ENCODE measurements at regions not wholly inside any gene's neighbourhood (a gene's known extent, or its start where the extent isn't known, plus 50 kb on each side); places are given as distances from the start of the nearest gene placed in this dataset.

DNA sequence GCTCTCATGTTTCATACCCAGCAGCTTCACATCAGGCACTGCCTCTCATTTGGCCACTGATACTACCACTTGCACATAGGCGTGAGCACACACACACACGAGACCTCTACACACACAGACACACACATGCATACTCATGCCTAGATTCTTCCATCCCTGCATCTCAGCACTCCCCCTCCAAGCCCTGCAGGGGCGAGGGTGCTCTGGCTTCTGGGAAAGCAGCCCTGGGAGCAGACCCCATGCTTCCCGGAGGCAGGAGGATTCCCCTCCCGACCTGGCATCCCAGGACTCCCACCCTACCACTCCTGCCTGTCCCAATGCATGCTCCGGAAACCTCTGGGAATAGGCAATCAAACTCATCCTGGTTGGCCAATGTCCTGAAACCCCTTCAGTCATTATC lies 89.1 kb upstream of the SMNDC1 start:
- H3K4me1 Mint-ChIP-seq (ENCODE audit: unreplicated experiment), result peaks cover 52% of the 10 kb centered on the region
- peak overlapping the region; percentile 39 for H3K27ac Mint-ChIP-seq (ENCODE audit: unreplicated experiment)
- H3K9me3 Mint-ChIP-seq (ENCODE audit: unreplicated experiment), result no peaks in the 10 kb centered on the region
- peak overlapping the region; percentile 61 for H3K4me3 Mint-ChIP-seq (ENCODE audit: unreplicated experiment)
- DNase-seq (ENCODE audit: low spot score), result no peak
- TF ChIP-seq, protein P1, sequence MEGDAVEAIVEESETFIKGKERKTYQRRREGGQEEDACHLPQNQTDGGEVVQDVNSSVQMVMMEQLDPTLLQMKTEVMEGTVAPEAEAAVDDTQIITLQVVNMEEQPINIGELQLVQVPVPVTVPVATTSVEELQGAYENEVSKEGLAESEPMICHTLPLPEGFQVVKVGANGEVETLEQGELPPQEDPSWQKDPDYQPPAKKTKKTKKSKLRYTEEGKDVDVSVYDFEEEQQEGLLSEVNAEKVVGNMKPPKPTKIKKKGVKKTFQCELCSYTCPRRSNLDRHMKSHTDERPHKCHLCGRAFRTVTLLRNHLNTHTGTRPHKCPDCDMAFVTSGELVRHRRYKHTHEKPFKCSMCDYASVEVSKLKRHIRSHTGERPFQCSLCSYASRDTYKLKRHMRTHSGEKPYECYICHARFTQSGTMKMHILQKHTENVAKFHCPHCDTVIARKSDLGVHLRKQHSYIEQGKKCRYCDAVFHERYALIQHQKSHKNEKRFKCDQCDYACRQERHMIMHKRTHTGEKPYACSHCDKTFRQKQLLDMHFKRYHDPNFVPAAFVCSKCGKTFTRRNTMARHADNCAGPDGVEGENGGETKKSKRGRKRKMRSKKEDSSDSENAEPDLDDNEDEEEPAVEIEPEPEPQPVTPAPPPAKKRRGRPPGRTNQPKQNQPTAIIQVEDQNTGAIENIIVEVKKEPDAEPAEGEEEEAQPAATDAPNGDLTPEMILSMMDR (IDR thresholded peaks at IDR 0.05; ENCODE audit: unreplicated experiment), result no peak
- H3K36me3 Mint-ChIP-seq (ENCODE audit: low read depth, unreplicated experiment), result peaks cover 5% of the 10 kb centered on the region
- H3K27me3 Mint-ChIP-seq (ENCODE audit: unreplicated experiment), result peaks cover 8% of the 10 kb centered on the region

DNA sequence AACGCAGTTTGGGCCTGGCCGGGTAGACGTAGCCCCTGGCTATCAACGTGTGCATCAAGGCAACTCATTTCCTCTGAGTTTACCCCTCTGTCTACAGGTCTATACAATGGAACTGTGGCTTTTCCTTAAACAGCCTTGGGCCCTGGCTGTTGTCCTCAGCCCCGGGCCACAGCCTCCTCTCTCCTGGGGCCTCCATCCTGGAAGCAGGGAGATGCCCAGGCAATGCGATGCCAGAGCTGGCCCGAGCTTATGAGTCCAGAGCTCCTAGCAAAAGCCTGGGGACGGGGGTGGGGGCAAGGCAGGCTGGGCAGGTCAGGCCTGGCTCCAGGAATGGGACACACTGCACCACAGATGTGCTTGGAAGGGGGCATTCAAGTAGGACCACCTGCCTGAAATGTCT lies 89.6 kb upstream of the SMNDC1 start:
- H3K27ac Mint-ChIP-seq (ENCODE audit: unreplicated experiment), result no peak overlapping the region

GRCh38 chr10:110394898-110395297 lies 90.2 kb upstream of the SMNDC1 start:
- Mint-ChIP-seq H3K4me3 (ENCODE audit: unreplicated experiment) (no peak overlapping the region), H3K4me1 (ENCODE audit: unreplicated experiment) (peaks cover 48% of the 10 kb centered on the region), H3K9me3 (ENCODE audit: unreplicated experiment) (no peaks in the 10 kb centered on the region), H3K27me3 (ENCODE audit: unreplicated experiment) (peaks cover 6% of the 10 kb centered on the region), H3K27ac (ENCODE audit: unreplicated experiment) (no peak overlapping the region), H3K36me3 (ENCODE audit: low read depth, unreplicated experiment) (peaks cover 5% of the 10 kb centered on the region)
- TF ChIP-seq, protein P1 (IDR thresholded peaks at IDR 0.05; ENCODE audit: unreplicated experiment), result no peak
- DNase-seq (ENCODE audit: low spot score), result no peak

More for the DNA sequence above, 89.6 kb upstream of the SMNDC1 start:
- no peak for DNase-seq (ENCODE audit: low spot score)
- TF ChIP-seq, protein P1 (IDR thresholded peaks at IDR 0.05; ENCODE audit: unreplicated experiment), result no peak
- Mint-ChIP-seq H3K4me1 (ENCODE audit: unreplicated experiment) (peaks cover 51% of the 10 kb centered on the region), H3K9me3 (ENCODE audit: unreplicated experiment) (no peaks in the 10 kb centered on the region), H3K4me3 (ENCODE audit: unreplicated experiment) (no peak overlapping the region), H3K36me3 (ENCODE audit: low read depth, unreplicated experiment) (peaks cover 5% of the 10 kb centered on the region), H3K27me3 (ENCODE audit: unreplicated experiment) (peaks cover 5% of the 10 kb centered on the region)

DNA sequence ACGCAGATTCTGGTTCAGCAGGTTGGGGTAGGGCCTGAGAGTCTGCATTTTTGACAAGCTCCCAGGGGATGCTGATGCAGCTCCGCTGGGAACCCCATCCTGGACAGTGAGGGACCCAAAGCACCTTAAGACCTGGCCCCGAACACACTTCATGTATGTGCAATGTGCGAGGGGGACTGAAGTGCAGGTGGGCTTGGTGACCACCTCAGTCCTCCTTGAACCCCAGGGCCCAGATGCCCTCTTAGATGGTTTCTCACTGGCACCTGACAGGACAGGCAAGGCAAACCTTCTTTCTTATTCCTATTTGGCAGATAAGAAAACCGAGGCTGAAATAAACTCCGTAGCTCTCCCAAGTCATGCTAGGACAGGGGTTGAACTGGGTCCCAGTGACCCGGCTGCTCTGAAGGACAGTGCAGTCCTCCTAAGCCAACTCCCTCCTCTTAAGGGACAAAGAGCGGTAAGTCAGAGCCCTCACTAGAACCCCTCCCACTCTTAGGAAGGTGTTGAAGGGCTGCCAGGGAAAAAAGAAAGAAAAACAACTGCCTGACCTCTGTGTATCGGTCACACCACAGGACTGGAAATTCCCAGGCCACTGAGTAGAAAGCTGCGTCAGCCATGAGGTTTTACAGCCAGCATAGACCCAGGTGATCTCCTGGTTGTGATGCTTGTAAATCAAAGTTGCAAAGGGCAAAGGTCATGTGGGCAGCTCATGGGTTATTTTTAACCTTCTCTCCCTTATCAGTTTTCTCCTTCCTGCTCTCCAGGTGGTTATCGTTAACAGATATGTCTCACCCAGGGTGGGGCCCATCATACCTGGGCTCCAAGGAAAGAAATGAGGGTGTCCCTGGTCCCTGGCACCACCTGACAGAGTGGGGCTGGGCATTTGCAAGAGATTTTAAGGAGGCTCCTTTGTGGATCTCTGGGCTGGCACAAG lies 90.9 kb upstream of the SMNDC1 start:
- TF ChIP-seq, protein P1 (IDR thresholded peaks at IDR 0.05; ENCODE audit: unreplicated experiment), result no peak
- H3K9me3 Mint-ChIP-seq (ENCODE audit: unreplicated experiment), result no peaks in the 10 kb centered on the region
- H3K4me3 Mint-ChIP-seq (ENCODE audit: unreplicated experiment), result no peak overlapping the region
- peaks cover 48% of the 10 kb centered on the region for H3K4me1 Mint-ChIP-seq (ENCODE audit: unreplicated experiment)
- H3K36me3 Mint-ChIP-seq (ENCODE audit: low read depth, unreplicated experiment), result peaks cover 5% of the 10 kb centered on the region
- H3K27ac Mint-ChIP-seq (ENCODE audit: unreplicated experiment), result no peak overlapping the region
- no peak for DNase-seq (ENCODE audit: low spot score)
- H3K27me3 Mint-ChIP-seq (ENCODE audit: unreplicated experiment), result peaks cover 7% of the 10 kb centered on the region

DNA sequence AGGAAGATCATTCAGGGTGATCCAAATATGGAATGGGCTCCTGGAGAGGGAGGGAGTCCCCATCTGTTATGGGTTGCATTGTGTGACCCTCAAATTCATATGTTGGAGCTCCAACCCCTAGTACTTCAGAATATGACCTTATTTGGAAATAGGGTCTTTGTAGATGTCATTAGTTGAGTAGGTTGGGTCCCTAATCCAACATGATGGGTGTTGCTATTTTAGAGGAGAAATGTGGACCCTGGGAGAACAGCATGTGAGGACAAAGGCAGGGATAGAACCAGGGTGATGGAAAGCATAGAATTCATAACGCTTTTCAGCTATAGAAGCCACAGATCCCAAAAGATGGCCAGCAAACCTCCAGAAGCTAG lies 91.5 kb upstream of the SMNDC1 start:
- H3K4me1 Mint-ChIP-seq (ENCODE audit: unreplicated experiment), result peaks cover 52% of the 10 kb centered on the region

More for the DNA sequence above, 91.5 kb upstream of the SMNDC1 start:
- no peak overlapping the region for H3K27ac Mint-ChIP-seq (ENCODE audit: unreplicated experiment)
- H3K4me3 Mint-ChIP-seq (ENCODE audit: unreplicated experiment), result no peak overlapping the region
- TF ChIP-seq, protein P1 (IDR thresholded peaks at IDR 0.05; ENCODE audit: unreplicated experiment), result no peak
- no peaks in the 10 kb centered on the region for H3K9me3 Mint-ChIP-seq (ENCODE audit: unreplicated experiment)
- peaks cover 7% of the 10 kb centered on the region for H3K27me3 Mint-ChIP-seq (ENCODE audit: unreplicated experiment)
- peaks cover 5% of the 10 kb centered on the region for H3K36me3 Mint-ChIP-seq (ENCODE audit: low read depth, unreplicated experiment)
- no peak for DNase-seq (ENCODE audit: low spot score)
